Bone marrow (tissue), 2 donors: ENCODE measurements at regions not wholly inside any gene's neighbourhood (a gene's known extent, or its start where the extent isn't known, plus 50 kb on each side); places are given as distances from the start of the nearest gene placed in this dataset.

Experiments used
- DNase-seq, 2 donors: peaks; one replicate each; lab custom pipeline; 2025; lab: John Stamatoyannopoulos, UW

DNA sequence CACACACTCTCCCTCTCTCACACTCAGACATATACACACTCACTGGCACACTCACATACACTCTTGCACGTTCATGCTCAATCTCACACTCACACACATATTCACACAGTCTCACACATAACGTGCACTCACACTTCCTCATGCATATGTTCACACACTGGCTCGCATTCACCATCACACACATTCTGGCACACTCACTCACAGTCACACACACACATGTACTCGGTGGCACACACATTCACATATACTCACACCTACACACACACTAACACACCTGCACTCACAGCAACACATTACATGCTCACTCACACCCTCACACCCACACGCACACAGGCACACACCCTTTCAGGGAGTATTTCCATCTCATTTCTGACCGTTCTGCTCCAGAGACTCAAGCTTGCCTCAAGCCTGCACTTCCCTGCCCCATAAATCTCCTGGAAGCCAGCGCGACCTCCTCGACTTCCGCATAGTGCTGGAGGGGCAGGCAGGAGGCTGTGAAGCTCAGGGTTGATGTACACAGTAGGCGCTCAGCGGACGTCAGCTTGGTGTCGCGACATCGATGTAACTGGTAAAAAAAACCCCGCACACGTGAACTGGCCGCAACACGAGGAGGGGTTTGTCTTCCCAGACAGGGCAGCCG is 66.7 kb upstream of the FOXF1 start:
- no peak for DNase-seq

DNA sequence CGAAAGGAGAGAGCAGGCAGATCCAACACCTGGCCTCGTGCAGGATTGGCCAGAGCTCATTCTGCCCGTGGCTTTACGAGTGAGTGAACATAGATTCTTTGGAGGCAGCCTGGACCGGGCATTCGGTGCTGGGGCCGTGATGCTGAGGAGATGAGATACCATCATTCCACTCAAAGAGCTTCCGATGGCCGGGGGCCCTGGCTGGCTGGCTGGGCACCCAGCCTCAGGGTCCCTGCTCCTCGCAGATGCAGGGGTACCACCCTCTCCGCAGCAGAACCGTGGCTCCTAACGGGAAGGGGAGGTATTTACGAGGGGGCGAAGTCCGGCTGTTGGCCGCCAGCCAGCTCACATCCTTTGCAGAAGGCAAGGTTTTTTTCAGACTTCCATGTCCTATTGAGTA is 66.1 kb upstream of the FOXF1 start:
- no peak for DNase-seq

DNA sequence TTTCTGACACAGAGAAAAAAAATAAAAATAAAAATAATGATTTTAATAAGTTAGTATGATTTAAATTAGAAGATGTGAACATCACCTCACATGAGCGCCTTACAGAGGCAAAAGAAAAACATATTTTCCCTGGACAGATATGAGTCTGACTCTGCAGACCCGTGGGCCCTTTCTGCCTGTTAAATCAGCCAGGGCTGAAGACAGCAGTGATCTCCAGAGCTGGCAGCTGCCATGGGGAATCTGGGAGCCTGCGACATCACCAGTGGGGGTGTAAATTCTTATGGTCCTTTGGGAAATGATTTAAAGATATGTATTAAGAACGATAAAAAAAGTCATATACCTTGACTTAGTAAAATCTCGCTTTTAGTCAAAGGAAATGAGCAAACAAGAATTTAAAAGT is 65.7 kb upstream of the FOXF1 start:
- DNase-seq: no peak

DNA sequence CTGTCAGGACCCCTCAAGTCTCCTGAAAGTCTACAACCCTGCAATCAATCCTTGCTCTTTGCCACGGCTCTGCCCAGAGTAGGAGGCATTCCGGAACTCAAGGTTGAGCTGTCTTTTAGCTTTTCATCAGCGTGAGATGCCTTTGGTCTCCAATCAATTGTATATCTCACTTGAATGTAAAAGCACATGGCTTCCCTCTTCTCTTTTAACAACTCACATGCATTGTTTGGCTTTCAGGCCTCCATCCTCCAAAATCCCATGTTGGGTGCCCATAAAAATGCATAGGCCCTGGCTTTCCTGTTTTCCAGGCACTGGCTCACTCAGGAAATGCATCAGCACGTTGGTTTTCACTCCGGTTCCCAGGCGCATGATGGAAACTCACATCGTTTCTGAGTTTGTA is 64.0 kb upstream of the FOXF1 start:
- no peak for DNase-seq

DNA sequence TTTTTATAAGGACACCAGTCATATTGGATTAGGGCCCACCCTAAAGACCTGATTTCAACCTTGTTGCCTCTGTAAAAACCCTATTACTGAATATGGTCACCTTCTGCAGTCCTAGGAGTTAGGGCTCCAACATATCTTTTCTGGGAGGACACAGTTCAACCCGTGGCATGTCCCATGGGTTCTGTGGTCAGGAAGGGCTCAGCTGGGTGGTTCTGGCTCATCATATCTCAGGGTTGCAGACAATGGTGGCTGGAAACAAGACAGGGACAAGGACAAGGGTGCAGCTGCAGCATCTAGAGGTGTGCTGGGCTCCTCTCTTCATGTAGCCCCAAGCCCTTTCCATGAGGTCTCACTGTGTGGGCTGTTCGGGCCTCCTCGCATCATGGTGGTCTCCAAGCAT is 63.1 kb upstream of the FOXF1 start:
- no peak for DNase-seq

DNA sequence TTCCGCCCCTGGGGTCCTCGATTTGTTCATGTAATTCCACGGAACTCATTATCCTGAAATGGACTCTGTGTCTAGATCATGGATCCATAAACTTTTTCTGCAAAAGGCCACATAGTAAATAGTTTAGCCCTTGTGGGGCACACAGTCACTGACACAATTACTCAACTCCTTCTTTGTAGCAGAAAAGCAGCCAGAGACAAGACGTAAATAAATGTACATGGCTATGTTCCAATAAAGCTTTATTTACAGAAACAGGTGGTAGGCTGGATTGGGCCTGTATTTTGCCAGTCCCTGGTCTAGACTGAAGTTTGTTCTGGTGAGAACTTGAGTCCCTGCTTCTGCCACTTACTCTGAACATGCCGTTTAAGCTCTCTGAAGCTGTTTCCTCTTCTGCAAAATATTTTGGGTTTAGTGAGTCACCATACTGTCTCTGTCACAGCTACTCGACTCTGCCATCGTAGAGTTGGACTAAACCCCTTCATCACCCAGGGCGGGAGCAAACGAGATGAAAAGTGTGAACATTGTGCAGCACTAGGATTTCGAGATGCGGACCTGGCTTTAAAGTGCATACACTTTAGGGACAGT is 61.9 kb upstream of the FOXF1 start:
- DNase-seq: no peak

DNA sequence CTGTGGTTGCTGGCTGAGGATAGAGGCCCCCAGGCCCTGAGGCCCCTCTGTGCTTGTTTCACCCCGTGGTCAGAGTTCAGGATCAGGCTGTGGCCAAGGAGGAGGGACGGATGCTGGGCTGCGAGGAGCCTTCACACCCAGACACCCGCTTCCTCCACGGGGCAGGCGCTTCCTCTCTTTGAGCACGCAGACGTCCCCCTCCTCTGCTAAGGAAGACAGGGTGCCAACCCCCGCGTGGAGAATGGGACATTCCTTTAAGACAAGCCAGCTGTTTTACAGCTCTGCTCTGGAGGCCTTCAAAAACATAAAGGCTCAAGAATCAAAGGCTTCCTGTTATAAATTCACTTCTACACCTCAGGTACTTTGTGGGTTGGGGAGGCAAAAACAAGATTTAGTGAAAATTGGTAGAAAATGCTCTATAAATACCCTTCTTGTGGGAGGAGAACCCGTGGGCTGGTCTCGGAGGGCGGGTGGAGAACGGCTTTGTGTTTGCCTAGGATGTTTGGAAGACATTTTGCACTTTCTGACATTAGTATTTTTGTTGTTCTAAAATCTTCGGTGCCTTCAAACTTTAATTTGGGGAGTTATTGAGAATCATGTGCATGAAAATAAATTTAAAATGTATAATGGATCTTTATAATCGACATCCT is 60.8 kb upstream of the FOXF1 start:
- no peak for DNase-seq

DNA sequence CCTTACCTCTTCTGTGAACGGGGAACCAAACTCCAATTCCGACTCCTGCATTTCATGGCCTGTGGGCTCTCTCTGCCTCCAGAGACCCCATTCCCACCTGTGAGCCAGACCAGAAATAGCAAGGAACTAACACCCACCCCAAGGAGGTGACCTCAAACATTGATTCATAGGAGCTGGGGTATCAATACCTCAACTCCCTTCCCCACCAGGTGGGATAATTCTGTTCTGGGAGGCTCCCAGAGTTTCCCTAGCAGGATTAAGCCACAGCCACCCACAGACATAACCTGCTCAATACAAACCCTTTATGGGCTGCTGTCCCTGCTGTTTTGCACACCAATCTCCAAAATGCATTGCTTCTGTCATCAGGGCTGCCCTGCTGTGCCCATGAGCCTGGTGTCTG is 59.6 kb upstream of the FOXF1 start:
- no peak for DNase-seq

DNA sequence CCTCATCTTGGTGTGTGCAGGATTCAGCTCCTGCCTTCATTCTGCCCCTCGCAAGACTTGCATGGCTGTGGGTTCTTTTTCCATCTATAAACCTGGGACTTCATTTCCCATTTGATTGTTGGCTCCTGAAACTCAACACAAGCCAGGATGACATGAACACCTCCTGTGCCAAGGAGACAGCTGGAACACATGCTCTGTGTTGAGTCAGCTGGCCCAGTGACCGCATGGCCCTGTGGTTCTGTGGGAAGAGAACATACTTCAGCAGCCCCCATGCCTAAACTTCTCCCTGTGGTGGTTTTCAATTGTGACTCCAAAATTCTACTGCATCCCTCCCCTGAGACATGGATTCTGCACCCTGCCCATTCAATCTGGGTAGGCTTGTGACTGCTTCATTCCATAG is 57.9 kb upstream of the FOXF1 start:
- no peak for DNase-seq

DNA sequence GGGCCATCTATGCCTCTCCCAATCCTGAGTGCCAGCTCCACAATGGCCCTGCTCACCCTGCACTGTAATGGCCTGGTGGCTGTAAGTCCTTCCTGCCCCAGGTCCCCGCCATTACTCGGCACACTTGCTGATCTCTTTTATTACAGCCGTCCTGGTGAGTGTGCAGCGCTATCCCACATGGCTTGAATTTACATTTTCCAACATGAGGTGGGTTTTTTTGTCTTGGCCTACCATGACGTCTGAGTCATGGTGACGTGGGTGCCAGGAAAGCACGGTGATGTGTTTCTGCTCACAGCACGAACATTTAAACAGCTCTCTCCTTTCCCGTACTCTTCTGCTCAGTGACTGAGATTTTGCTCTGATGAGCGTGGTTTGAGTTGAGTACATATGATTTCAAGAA is 55.2 kb upstream of the FOXF1 start:
- no peak for DNase-seq

DNA sequence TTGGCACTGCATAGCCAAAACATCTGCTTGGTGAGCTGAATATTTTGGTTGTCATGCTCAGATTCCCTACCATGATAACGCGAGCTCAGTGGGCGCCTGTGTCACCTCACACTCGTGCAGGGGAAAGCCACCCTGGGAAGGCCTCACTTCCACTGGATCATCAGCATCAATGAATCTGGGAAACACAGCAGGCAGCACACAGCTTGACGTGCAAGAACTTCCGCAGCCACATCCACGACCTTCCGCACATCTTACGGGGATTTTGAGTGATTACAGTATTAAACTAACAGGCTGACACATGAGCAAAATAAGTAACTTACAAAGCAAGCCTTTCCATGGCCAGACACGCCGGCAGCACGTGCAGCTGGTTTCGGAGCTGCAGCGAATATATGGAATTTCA is 54.7 kb upstream of the FOXF1 start:
- DNase-seq: no peak

DNA sequence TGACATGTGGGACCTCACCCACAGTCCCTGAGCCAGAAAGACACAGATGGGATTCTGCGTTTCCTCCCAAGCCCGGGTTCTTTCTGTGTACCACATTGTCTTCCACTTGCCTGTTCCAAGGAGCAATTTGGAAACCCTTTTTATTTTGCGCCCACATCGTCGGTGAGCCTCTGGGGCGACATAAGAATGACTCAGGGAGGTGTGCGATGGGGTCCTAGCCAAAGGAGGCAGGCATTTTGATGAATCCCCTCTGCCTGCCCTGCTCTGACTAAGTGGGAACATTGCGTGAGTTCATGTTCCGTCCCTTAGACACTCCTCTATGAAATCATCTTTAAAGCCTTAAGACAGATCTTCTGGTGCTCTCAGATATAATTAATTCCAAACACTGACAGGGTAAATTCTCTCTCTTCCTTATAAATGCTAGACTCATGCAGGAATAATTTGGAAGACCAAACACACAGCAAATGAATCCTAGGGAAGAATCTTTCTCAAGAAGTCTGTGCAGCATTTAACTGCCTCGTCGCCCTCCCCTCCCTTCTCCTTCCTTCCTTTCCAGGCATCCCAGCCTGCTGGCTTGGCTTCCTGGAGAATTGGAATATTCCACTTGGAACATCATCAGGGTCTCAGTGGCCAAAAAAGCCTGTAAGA is 52.7 kb upstream of the FOXF1 start:
- no peak for DNase-seq

DNA sequence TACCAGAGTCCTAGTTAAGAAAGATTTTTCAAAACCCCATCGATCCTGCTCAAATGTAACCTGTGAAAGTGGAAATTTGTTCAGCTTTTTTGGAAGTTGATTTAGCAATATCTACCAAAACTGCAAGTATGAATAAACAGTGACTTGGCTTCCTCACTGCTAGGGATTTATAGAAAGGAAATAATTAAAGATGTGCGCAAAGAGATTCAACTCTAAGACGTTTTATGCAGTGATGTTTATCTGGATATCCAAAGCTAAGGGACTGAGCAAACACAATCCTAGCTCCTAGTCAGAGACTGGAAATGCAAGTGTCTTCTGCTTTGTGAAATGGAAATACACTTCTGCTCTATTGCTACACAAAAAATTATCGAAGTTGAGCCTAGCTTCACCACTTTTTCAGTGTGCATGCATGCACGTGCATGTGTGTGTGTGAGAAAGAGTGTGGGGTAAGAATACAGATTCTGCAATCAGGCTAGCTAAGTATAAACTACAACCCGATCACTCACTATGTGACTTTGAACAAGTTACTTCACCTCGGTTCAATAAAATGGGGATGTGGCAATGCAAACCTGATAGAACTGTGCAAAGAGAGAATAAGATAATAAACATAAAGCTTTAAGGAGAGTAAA is 52.1 kb upstream of the FOXF1 start:
- no peak for DNase-seq

DNA sequence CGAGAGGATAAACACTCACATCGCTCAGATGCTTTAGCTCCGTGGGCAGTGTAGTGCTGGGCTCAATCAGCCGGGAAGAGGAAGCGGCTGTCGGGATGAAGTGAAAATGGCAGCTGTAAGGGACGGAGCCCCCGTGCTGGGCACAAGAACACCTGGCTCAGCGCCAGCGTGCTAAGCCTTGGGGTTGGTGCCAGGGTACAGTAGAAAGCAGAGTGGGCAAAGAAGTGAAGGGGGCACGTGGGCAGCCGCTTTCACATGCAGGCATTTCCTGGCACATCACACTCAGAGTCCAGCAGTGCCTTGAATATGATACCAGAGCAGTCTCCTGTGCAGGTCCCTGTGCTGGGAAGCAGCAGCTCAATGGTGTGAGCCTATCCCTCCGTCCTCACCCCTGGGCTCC is 51.1 kb upstream of the FOXF1 start:
- DNase-seq: no peak
